GM12864 (cell line): ENCODE measurements at regions not wholly inside any gene's neighbourhood (a gene's known extent, or its start where the extent isn't known, plus 50 kb on each side); places are given as distances from the start of the nearest gene placed in this dataset.
"Not testable (repeated sequence)": the region's sequence is repeated elsewhere in the genome, so short reads cannot be mapped to it uniquely, and the experiment has no call there.

ENCODE experiments used
- DNase-seq: peaks from one replicate; pipeline ENCODE4 v3.0.0-alpha.2; 2011; ENCODE audit warnings: low read depth
- H3K4me3 ChIP-seq: 2 replicates; pipeline ENCODE4 v1.5.1; 2011; ENCODE audit warnings: mild to moderate bottlenecking, low read depth, low read length, control low read depth
- CTCF ChIP-seq: IDR thresholded peaks from 2 replicates; pipeline ENCODE4 v1.5.1; 2011; ENCODE audit warnings: low read depth, mild to moderate bottlenecking, moderate library complexity, low read length, control low read depth, inconsistent platforms; ENCODE audit errors: missing control alignments

DNA sequence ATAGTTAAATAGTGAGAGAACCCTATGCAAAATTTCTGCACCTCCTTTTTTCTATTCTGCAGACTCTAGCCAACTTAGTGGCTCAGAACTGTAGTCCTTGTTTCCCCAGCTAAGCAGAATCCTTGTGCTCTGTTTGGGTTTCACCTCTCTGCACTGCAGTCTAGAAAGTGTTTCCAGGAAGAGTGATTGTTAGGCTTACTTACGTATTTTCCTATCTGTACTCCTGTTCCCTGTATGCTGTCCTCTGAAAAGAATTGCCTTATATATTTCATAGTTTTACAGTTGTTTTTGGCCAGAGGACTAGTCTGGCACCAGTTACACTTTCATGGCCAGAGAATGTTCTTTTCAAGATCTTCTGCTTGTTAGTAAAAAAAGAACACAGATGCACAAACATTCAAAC, 154.6 kb upstream of the POT1 start:
- no peak overlapping the region for H3K4me3 ChIP-seq
- no peak for DNase-seq
- TF ChIP-seq CTCF, result no peak

GRCh38 chr7:125074141-125074540, 144.5 kb upstream of the POT1 start:
- no peak overlapping the region for H3K4me3 ChIP-seq
- no peak for DNase-seq
- TF ChIP-seq CTCF, result no peak

GRCh38 chr7:125065546-125065945, 135.9 kb upstream of the POT1 start:
- TF ChIP-seq CTCF, result no peak
- no peak overlapping the region for H3K4me3 ChIP-seq
- DNase-seq, result no peak

DNA sequence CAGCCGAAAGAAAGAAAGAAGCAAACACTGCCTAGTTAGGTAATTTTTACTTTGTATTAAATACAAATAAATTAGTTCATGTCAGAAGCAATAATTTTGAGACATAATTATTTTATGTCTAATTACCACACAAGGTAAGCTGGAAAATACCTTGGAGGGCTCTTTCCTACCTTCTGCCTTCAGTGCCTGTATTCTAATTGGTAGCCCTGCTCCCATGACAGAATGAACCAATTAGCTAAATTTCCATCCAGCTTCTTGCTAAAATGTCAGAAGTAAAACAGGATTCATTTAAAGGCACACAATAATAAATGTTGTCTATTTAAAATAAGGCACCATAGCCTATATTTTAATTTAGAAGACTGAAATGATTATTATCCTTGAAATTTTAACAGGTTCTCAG, 135.4 kb upstream of the POT1 start:
- no peak for DNase-seq
- no peak for TF ChIP-seq CTCF
- H3K4me3 ChIP-seq, result no peak overlapping the region

- no peak overlapping the region for H3K4me3 ChIP-seq
- TF ChIP-seq CTCF, result no peak
- DNase-seq, result no peak
Observed at GRCh38 chr7:125061776-125062397, 132.3 kb upstream of the POT1 start.

- H3K4me3 ChIP-seq, DNase-seq: not testable (repeated sequence)
Observed at GRCh38 chr7:125061083-125061745, 131.6 kb upstream of the POT1 start.

DNA sequence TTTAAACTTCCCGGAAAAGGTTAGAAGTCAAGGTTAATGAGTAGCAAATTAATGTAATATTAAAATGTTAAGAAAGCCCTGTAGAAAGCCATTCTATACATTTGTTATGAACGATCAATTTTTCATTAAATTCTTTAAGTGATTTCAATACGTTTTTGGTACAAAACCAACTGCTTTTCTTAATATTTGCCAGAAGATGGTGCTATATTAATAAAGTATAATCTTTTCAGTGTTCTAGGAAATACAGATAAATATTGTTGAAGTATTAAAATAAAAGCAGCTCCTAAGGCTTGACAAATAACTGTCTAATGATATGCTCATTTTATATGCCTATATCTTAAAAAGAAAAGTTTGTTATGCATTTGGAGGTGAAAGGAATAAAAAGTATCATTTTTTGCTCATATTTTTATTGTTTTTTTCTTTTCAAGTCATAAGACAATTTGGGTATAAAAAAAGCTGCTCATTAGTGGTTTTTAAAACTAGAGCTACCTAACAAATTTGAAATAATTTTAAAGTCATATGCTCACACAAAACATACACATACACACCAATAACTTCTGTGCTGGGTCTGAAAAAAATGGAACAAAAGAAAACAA, 130.3 kb upstream of the POT1 start:
- no peak for DNase-seq
- no peak overlapping the region for H3K4me3 ChIP-seq
- no peak for TF ChIP-seq CTCF
